GM23338 (cell line): ENCODE measurements at regions not wholly inside any gene's neighbourhood (a gene's known extent, or its start where the extent isn't known, plus 50 kb on each side); places are given as distances from the start of the nearest gene placed in this dataset.

ENCODE experiments used
- ATAC-seq: fragments of 200-7000 bp; cut with Tn5 transposase; 3 replicates; pipeline ENCODE4 v1.9.1; 2020
- DNase-seq: peaks from one replicate; pipeline ENCODE4 v3.0.0-alpha.2; 2015; ENCODE audit warnings: low spot score
- H2AFZ ChIP-seq: fragments of 200-600 bp; sonication (generic); 2 replicates; pipeline ENCODE4 v1.8.0; 2016; ENCODE audit warnings: antibody characterized with exemption, mild to moderate bottlenecking, moderate library complexity
- H3F3A ChIP-seq: fragments of 200-600 bp; sonication (generic); replicated peaks from 2 replicates; pipeline ENCODE4 v1.8.0; 2017; ENCODE audit warnings: antibody characterized with exemption, mixed run types, low read depth
- H3K27ac ChIP-seq: fragments of 200-600 bp; sonication (generic); 2 replicates; pipeline ENCODE4 v1.6.1; 2016; ENCODE audit warnings: low read depth
- H3K27me3 ChIP-seq: fragments of 200-600 bp; sonication (generic); 2 replicates; pipeline ENCODE4 v1.8.0; 2016; ENCODE audit warnings: mild to moderate bottlenecking, mixed run types, moderate library complexity; ENCODE audit not compliant: insufficient read depth
- H3K36me3 ChIP-seq: fragments of 200-600 bp; sonication (generic); 2 replicates; pipeline ENCODE4 v1.8.0; 2016; ENCODE audit warnings: mild to moderate bottlenecking; ENCODE audit not compliant: insufficient read depth
- H3K4me1 ChIP-seq: fragments of 200-600 bp; sonication (generic); 2 replicates; pipeline ENCODE4 v1.8.0; 2016; ENCODE audit warnings: mild to moderate bottlenecking, moderate library complexity; ENCODE audit not compliant: insufficient read depth
- H3K4me2 ChIP-seq: fragments of 200-600 bp; sonication (generic); 2 replicates; pipeline ENCODE4 v1.7.1; 2017; ENCODE audit warnings: mixed run types
- H3K4me3 ChIP-seq: fragments of 200-600 bp; sonication (generic); 2 replicates; pipeline ENCODE4 v1.6.1; 2016; ENCODE audit warnings: mixed run types
- H3K79me2 ChIP-seq: fragments of 200-600 bp; sonication (generic); replicated peaks from 2 replicates; pipeline ENCODE4 v1.8.0; 2017; ENCODE audit warnings: mild to moderate bottlenecking; ENCODE audit not compliant: insufficient read depth
- H3K9me2 ChIP-seq: fragments of 200-600 bp; sonication (generic); 2 replicates; pipeline ENCODE4 v1.8.0; 2017; ENCODE audit not compliant: insufficient read depth
- H4K20me1 ChIP-seq: fragments of 200-600 bp; sonication (generic); replicated peaks from 2 replicates; pipeline ENCODE4 v1.8.0; 2017; ENCODE audit warnings: mild to moderate bottlenecking; ENCODE audit not compliant: insufficient read depth
- H3K27ac Mint-ChIP-seq: 2 replicates; pipeline ENCODE4 v1.8.0; 2020; ENCODE audit warnings: inconsistent platforms, mild to moderate bottlenecking, moderate library complexity, mixed read lengths
- H3K27me3 Mint-ChIP-seq: 3 replicates; pipeline ENCODE4 v1.8.0; 2022; ENCODE audit warnings: low read depth, mild to moderate bottlenecking, moderate library complexity, mixed read lengths, inconsistent platforms; ENCODE audit not compliant: insufficient read depth, poor library complexity
- H3K36me3 Mint-ChIP-seq: 3 replicates; pipeline ENCODE4 v1.8.0; 2021; ENCODE audit warnings: low read depth, mild to moderate bottlenecking, inconsistent platforms, moderate library complexity, mixed read lengths
- H3K4me1 Mint-ChIP-seq: 3 replicates; pipeline ENCODE4 v1.8.0; 2020; ENCODE audit warnings: mild to moderate bottlenecking, inconsistent platforms, mixed read lengths
- H3K4me3 Mint-ChIP-seq: 3 replicates; pipeline ENCODE4 v1.8.0; 2021; ENCODE audit warnings: moderate library complexity, mild to moderate bottlenecking, inconsistent platforms, mixed read lengths
- H3K9me3 Mint-ChIP-seq: 3 replicates; pipeline ENCODE4 v1.8.0; 2020; ENCODE audit warnings: moderate library complexity, mild to moderate bottlenecking, inconsistent platforms, mixed read lengths
- CREB1 ChIP-seq: fragments of 250-450 bp; sonication (Bioruptor Pico); IDR thresholded peaks from 2 replicates; pipeline ENCODE4 v1.5.0; 2020; ENCODE audit warnings: low read depth, mild to moderate bottlenecking, moderate library complexity
- CTCF ChIP-seq, 2 experiments: fragments of 200-600 bp in 1 of 2; sonication (generic) in 1 of 2; conservative IDR thresholded peaks; 2 replicates each; pipeline versions ENCODE4 v1.5.1 to v1.6.1; 2016 to 2017; ENCODE audit warnings: antibody characterized with exemption in 2 of 2, low read depth in 2 of 2, mild to moderate bottlenecking in 2 of 2, moderate library complexity in 1 of 2
- EZH2 ChIP-seq: fragments of 200-600 bp; sonication (generic); IDR thresholded peaks from one replicate; pipeline ENCODE4 v1.8.0; 2017; ENCODE audit warnings: antibody characterized with exemption, mild to moderate bottlenecking, low read depth; ENCODE audit not compliant: unreplicated experiment
- JUNB ChIP-seq: IDR thresholded peaks from one replicate; pipeline ENCODE4 v1.6.1; 2016; ENCODE audit warnings: antibody characterized with exemption; ENCODE audit not compliant: unreplicated experiment
- NANOG ChIP-seq: IDR thresholded peaks from 2 replicates; pipeline ENCODE4 v1.6.1; 2016; ENCODE audit warnings: antibody characterized with exemption, borderline replicate concordance
- POLR2AphosphoS5 ChIP-seq: IDR thresholded peaks from 2 replicates; pipeline ENCODE4 v1.6.1; 2016; ENCODE audit warnings: antibody characterized with exemption, low read depth
- REST ChIP-seq: IDR thresholded peaks from one replicate; pipeline ENCODE4 v1.6.1; 2018; ENCODE audit warnings: antibody characterized with exemption; ENCODE audit not compliant: unreplicated experiment
- STAT1 ChIP-seq: IDR thresholded peaks from one replicate; pipeline ENCODE4 v1.6.1; 2016; ENCODE audit warnings: antibody characterized with exemption; ENCODE audit not compliant: unreplicated experiment
- ZNF114 ChIP-seq: fragments of 250-450 bp; sonication (Bioruptor Pico); IDR thresholded peaks from 2 replicates; pipeline ENCODE4 v1.5.0; 2020; ENCODE audit warnings: mild to moderate bottlenecking, moderate library complexity
- ZNF331 ChIP-seq: fragments of 250-450 bp; sonication (Bioruptor Pico); IDR thresholded peaks from 2 replicates; pipeline ENCODE4 v1.5.0; 2020; ENCODE audit warnings: low read depth, mild to moderate bottlenecking, moderate library complexity
- ZNF462 ChIP-seq: fragments of 250-450 bp; sonication (Bioruptor Pico); IDR thresholded peaks from 2 replicates; pipeline ENCODE4 v1.5.0; 2020; ENCODE audit warnings: mild to moderate bottlenecking, moderate library complexity

GRCh38 chr11:90407350-90407749, 184.5 kb upstream of the CHORDC1 start:
- Histone ChIP-seq H3K36me3 (no peaks in the 10 kb centered on the region), H3K79me2 (no peaks in the 10 kb centered on the region), H3K4me2 (no peak overlapping the region), H4K20me1 (no peaks in the 10 kb centered on the region), H3K27ac (no peak overlapping the region), H3K27me3 (no peaks in the 10 kb centered on the region), H3F3A (no peaks in the 10 kb centered on the region), H3K9me2 (0 out of 2 replicates have a peak, but pooled peaks cover 3% of the 10 kb centered on the region), H3K4me3 (no peak overlapping the region), H3K4me1 (no peaks in the 10 kb centered on the region), H2AFZ (no peak overlapping the region)
- Mint-ChIP-seq H3K27ac (no peak overlapping the region), H3K4me3 (no peak overlapping the region), H3K27me3 (peaks cover 2% of the 10 kb centered on the region), H3K36me3 (no peaks in the 10 kb centered on the region), H3K9me3 (no peaks in the 10 kb centered on the region; the same call in 2 of the 3 replicates), H3K4me1 (no peaks in the 10 kb centered on the region)
- ATAC-seq (no peak), DNase-seq (no peak)
- TF ChIP-seq ZNF462 (no peak), POLR2AphosphoS5 (no peak), NANOG (no peak), STAT1 (no peak), ZNF331 (CRISPR knock-in tag) (no peak), CTCF (conservative IDR thresholded peaks at IDR 0.05; ENCODE audit: low read depth in 2 of 2) (no peak), JUNB (no peak), ZNF114 (CRISPR knock-in tag) (no peak), CREB1 (CRISPR knock-in tag) (no peak), REST (no peak), EZH2 (no peak)
